ACHN (cell line): ENCODE measurements at regions not wholly inside any gene's neighbourhood (a gene's known extent, or its start where the extent isn't known, plus 50 kb on each side); places are given as distances from the start of the nearest gene placed in this dataset.
"Not testable (repeated sequence)": the region's sequence is repeated elsewhere in the genome, so short reads cannot be mapped to it uniquely, and the experiment has no call there.

ENCODE experiments used
- DNase-seq: peaks from one replicate; pipeline ENCODE4 v3.0.0-alpha.2; 2015
- in situ Hi-C: cut with HindIII; loops from 2 replicates; pipeline ENCODE4 v1.10.0; 2017; ENCODE audit warnings: low sequenced_read_pairs, low pct_ligation_motif_present, low pct_unique_long_range_greater_than_20kb

GRCh38 chr22:48926136-48926535, 901.5 kb downstream of the BRD1 start:
- in situ Hi-C loops = no loop called here

GRCh38 chr22:48925450-48925849, 902.2 kb downstream of the BRD1 start:
- in situ Hi-C loops = no loop called here
- DNase-seq = no peak

More at GRCh38 chr22:48926136-48926535, 901.5 kb downstream of the BRD1 start:
- DNase-seq = no peak

GRCh38 chr22:48923996-48924395, 903.7 kb downstream of the BRD1 start:
- in situ Hi-C loops = no loop called here
- DNase-seq = no peak

GRCh38 chr22:48923165-48923865, 904.4 kb downstream of the BRD1 start:
- in situ Hi-C loops = no loop called here
- no peak for DNase-seq

GRCh38 chr22:48921411-48921903, 906.2 kb downstream of the BRD1 start:
- in situ Hi-C loops = no loop called here
- DNase-seq = no peak

GRCh38 chr22:48920776-48921241, 906.9 kb downstream of the BRD1 start:
- in situ Hi-C loops = no loop called here
- no peak for DNase-seq

- in situ Hi-C loops = no loop called here
- no peak for DNase-seq
These were observed 907.7 kb downstream of the BRD1 start for GRCh38 chr22:48919851-48920589.

- DNase-seq = no peak
- in situ Hi-C loops = no loop called here
These were observed 908.5 kb downstream of the BRD1 start for GRCh38 chr22:48919187-48919590.

- no peak for DNase-seq
- in situ Hi-C loops = no loop called here
These were observed 909.0 kb downstream of the BRD1 start for GRCh38 chr22:48918585-48919186.

- in situ Hi-C loops, DNase-seq: not testable (repeated sequence)
These were observed 915.2 kb downstream of the BRD1 start for GRCh38 chr22:48912356-48913066.

- DNase-seq = not testable (repeated sequence)
These were observed 916.0 kb downstream of the BRD1 start for GRCh38 chr22:48911647-48912046.

GRCh38 chr22:48911067-48911466, 916.6 kb downstream of the BRD1 start:
- DNase-seq, in situ Hi-C loops: not testable (repeated sequence)

More at GRCh38 chr22:48911647-48912046, 916.0 kb downstream of the BRD1 start:
- in situ Hi-C loops = not testable (repeated sequence)

- in situ Hi-C loops = no loop called here
- DNase-seq = no peak
These were observed 919.1 kb downstream of the BRD1 start for GRCh38 chr22:48908547-48908946.

- no peak for DNase-seq
- in situ Hi-C loops = no loop called here
These were observed 920.1 kb downstream of the BRD1 start for GRCh38 chr22:48907591-48907990.

- in situ Hi-C loops = no loop called here
- no peak for DNase-seq
These were observed 921.3 kb downstream of the BRD1 start for GRCh38 chr22:48906216-48906835.

GRCh38 chr22:48905206-48905975, 922.3 kb downstream of the BRD1 start:
- DNase-seq = no peak
- in situ Hi-C loops = no loop called here

- no peak for DNase-seq
- in situ Hi-C loops = no loop called here
These were observed 924.6 kb downstream of the BRD1 start for GRCh38 chr22:48902983-48903650.
